Tibial nerve (tissue), 4 donors: ENCODE measurements at regions not wholly inside any gene's neighbourhood (a gene's known extent, or its start where the extent isn't known, plus 50 kb on each side); places are given as distances from the start of the nearest gene placed in this dataset.

Experiments
- EP300 ChIP-seq, 2 donors: sonication (generic); formaldehyde crosslinking; IDR thresholded peaks; one replicate each; pipeline ENCODE4 v1.6.1; 2017; ENCODE audit warnings: antibody characterized with exemption in 2 of 2, mild to moderate bottlenecking in 1 of 2
- TF ChIP-seq, protein P1 (sequence below), 5 experiments: fragments of 200-600 bp in 3 of 5; fragments of 450-650 bp in 2 of 5; sonication (generic) in 3 of 5; IDR thresholded peaks; one replicate each; pipeline ENCODE4 v1.5.1; 2016 to 2019; ENCODE audit warnings: antibody characterized with exemption in 5 of 5, mild to moderate bottlenecking in 3 of 5, moderate library complexity in 2 of 5

DNA sequence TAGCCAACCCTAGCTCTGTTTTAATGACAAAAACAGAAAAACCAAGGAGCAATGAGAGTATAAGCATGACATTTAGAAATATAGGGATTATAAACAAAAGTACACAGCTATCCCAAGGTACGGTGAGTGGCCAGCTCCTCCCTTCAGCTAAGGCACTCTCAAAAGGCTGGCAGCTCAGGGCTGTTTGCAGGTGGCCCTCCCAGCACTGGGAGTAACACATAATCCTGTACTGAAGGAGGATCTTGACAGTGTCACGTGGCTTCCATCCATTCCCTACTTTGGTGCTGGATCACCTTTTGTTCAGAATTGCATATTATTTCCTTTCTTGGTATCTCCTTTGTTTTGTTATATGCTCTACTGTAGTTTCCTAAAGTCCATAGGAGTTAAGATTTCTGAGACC lies 500.8 kb downstream of the KCNJ18 start:
- no peak for TF ChIP-seq EP300 (IDR thresholded peaks at IDR 0.05)
- TF ChIP-seq, protein P1, sequence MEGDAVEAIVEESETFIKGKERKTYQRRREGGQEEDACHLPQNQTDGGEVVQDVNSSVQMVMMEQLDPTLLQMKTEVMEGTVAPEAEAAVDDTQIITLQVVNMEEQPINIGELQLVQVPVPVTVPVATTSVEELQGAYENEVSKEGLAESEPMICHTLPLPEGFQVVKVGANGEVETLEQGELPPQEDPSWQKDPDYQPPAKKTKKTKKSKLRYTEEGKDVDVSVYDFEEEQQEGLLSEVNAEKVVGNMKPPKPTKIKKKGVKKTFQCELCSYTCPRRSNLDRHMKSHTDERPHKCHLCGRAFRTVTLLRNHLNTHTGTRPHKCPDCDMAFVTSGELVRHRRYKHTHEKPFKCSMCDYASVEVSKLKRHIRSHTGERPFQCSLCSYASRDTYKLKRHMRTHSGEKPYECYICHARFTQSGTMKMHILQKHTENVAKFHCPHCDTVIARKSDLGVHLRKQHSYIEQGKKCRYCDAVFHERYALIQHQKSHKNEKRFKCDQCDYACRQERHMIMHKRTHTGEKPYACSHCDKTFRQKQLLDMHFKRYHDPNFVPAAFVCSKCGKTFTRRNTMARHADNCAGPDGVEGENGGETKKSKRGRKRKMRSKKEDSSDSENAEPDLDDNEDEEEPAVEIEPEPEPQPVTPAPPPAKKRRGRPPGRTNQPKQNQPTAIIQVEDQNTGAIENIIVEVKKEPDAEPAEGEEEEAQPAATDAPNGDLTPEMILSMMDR (IDR thresholded peaks at IDR 0.05) = no peak
